PC-3 (cell line): ENCODE measurements at regions not wholly inside any gene's neighbourhood (a gene's known extent, or its start where the extent isn't known, plus 50 kb on each side); places are given as distances from the start of the nearest gene placed in this dataset.

Source experiments
- ATAC-seq: fragments of 200-7000 bp; cut with Tn5 transposase; 2 replicates; pipeline ENCODE4 v1.9.1; 2020; ENCODE audit warnings: mild to moderate bottlenecking, moderate library complexity
- BruUV-seq: library from RNA; stranded (reverse); fragments of 400-500 nt; replicated peaks from 2 replicates; lab custom pipeline; 2021; lab: Mats Ljungman, UMichigan
- CTCF ChIA-PET: fragments of 300-600 bp; sonication (Branson Sonifier 250); formaldehyde crosslinking; loops from one replicate; lab custom pipeline; 2022; ENCODE audit warnings: antibody characterized with exemption; lab: Charles Lee
- POLR2A ChIA-PET: fragments of 300-600 bp; sonication (Branson Sonifier 250); formaldehyde crosslinking; loops from one replicate; lab custom pipeline; 2022; ENCODE audit warnings: antibody characterized with exemption; ENCODE audit not compliant: unreplicated experiment; lab: Charles Lee
- DNase-seq: peaks from one replicate; pipeline ENCODE4 v3.0.0-alpha.2; 2015
- H2AFZ ChIP-seq: fragments of 300-600 bp; sonication (generic); 2 replicates; pipeline ENCODE4 v1.6.0; 2016; ENCODE audit warnings: antibody characterized with exemption, low read length
- H3F3A ChIP-seq: fragments of 300-600 bp; sonication (generic); one replicate; pipeline ENCODE4 v1.6.0; 2017; ENCODE audit warnings: antibody characterized with exemption, low read length, control low read depth, mild to moderate bottlenecking; ENCODE audit not compliant: unreplicated experiment
- H3K27ac ChIP-seq: fragments of 300-600 bp; sonication (generic); 2 replicates; pipeline ENCODE4 v1.5.1; 2016; ENCODE audit warnings: mild to moderate bottlenecking, low read length
- H3K27me3 ChIP-seq: fragments of 300-600 bp; sonication (generic); 2 replicates; pipeline ENCODE4 v1.6.1; 2016; ENCODE audit warnings: low read length, mixed read lengths
- H3K36me3 ChIP-seq: fragments of 300-600 bp; sonication (generic); 2 replicates; pipeline ENCODE4 v1.6.1; 2016; ENCODE audit warnings: low read depth, mixed run types, low read length, mixed read lengths
- H3K4me1 ChIP-seq: fragments of 300-600 bp; sonication (generic); 2 replicates; pipeline ENCODE4 v1.5.1; 2016; ENCODE audit warnings: low read length; ENCODE audit not compliant: insufficient read depth
- H3K4me2 ChIP-seq: fragments of 300-600 bp; sonication (generic); 2 replicates; pipeline ENCODE4 v1.6.0; 2016; ENCODE audit warnings: low read length
- H3K4me3 ChIP-seq: fragments of 300-600 bp; sonication (generic); 2 replicates; pipeline ENCODE4 v1.5.1; 2016; ENCODE audit warnings: mild to moderate bottlenecking, low read length, mixed read lengths
- H3K79me2 ChIP-seq: fragments of 300-600 bp; sonication (generic); 2 replicates; pipeline ENCODE4 v1.6.1; 2017; ENCODE audit warnings: low read length, mixed read lengths
- H3K9ac ChIP-seq: fragments of 300-600 bp; sonication (generic); 2 replicates; pipeline ENCODE4 v1.6.0; 2016; ENCODE audit warnings: mild to moderate bottlenecking, low read length
- H3K9me2 ChIP-seq: fragments of 300-600 bp; sonication (generic); replicated peaks from 2 replicates; pipeline ENCODE4 v1.6.1; 2016; ENCODE audit warnings: mixed run types, low read length, mixed read lengths
- H3K9me3 ChIP-seq: fragments of 300-600 bp; sonication (generic); 2 replicates; pipeline ENCODE4 v1.6.1; 2016; ENCODE audit warnings: low read length, mixed read lengths
- H4K20me1 ChIP-seq: fragments of 300-600 bp; sonication (generic); 2 replicates; pipeline ENCODE4 v1.6.1; 2016; ENCODE audit warnings: low read length, mixed read lengths
- EZH2 ChIP-seq: fragments of 300-600 bp; sonication (generic); IDR thresholded peaks from one replicate; pipeline ENCODE4 v1.6.1; 2017; ENCODE audit warnings: antibody characterized with exemption, mild to moderate bottlenecking, low read length; ENCODE audit not compliant: unreplicated experiment
- EZH2phosphoT487 ChIP-seq: fragments of 300-600 bp; sonication (generic); IDR thresholded peaks from 2 replicates; pipeline ENCODE4 v1.6.1; 2018; ENCODE audit warnings: mild to moderate bottlenecking, antibody characterized with exemption, low read length, borderline replicate concordance
- intact Hi-C: fragments of 100-400 bp; cut with micrococcal nuclease; formaldehyde crosslinking; loops from 2 replicates; pipeline ENCODE4 v1.9.0; 2023
- TF ChIP-seq, protein P1 (sequence below): fragments of 300-600 bp; sonication (generic); conservative IDR thresholded peaks from 2 replicates; pipeline ENCODE4 v1.5.1; 2017; ENCODE audit warnings: antibody characterized with exemption, low read depth, mild to moderate bottlenecking, low read length

DNA sequence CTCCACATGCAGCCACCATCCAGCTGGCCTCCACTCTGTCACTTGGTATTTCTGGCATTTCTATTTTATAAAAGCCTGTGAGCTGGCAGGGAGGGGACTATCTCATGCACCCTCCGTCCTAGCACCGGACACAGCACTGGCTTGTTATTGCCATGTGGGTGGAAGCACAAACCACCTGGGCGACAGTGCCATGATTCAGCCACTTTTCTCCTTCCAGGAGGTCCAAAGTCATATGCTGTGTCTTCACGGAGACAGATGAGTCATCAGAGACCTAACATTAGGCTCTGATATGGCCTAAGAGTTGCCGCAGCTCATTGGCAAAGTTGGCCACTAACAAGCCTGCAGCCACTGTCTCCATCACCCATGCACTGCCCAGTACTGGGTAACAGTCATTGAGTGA lies 1123.0 kb downstream of the VRK1 start:
- TF ChIP-seq EZH2 (no peak), EZH2phosphoT487 (no peak)
- TF ChIP-seq, protein P1, sequence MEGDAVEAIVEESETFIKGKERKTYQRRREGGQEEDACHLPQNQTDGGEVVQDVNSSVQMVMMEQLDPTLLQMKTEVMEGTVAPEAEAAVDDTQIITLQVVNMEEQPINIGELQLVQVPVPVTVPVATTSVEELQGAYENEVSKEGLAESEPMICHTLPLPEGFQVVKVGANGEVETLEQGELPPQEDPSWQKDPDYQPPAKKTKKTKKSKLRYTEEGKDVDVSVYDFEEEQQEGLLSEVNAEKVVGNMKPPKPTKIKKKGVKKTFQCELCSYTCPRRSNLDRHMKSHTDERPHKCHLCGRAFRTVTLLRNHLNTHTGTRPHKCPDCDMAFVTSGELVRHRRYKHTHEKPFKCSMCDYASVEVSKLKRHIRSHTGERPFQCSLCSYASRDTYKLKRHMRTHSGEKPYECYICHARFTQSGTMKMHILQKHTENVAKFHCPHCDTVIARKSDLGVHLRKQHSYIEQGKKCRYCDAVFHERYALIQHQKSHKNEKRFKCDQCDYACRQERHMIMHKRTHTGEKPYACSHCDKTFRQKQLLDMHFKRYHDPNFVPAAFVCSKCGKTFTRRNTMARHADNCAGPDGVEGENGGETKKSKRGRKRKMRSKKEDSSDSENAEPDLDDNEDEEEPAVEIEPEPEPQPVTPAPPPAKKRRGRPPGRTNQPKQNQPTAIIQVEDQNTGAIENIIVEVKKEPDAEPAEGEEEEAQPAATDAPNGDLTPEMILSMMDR: no peak
- intact Hi-C loops: no loop called here
- Histone ChIP-seq H3K27ac (no peak overlapping the region), H3K36me3 (no peaks in the 10 kb centered on the region), H3K27me3 (no peaks in the 10 kb centered on the region), H3F3A (no peaks in the 10 kb centered on the region), H3K4me1 (no peaks in the 10 kb centered on the region), H2AFZ (no peak overlapping the region), H3K79me2 (no peaks in the 10 kb centered on the region), H3K9me3 (no peaks in the 10 kb centered on the region), H3K9ac (no peak overlapping the region), H3K4me3 (no peak overlapping the region), H3K4me2 (no peak overlapping the region), H4K20me1 (no peaks in the 10 kb centered on the region), H3K9me2 (no peaks in the 10 kb centered on the region)
- CTCF ChIA-PET: no interaction called here
- BruUV-seq: no TSS peak
- ATAC-seq (no peak), DNase-seq (no peak)
- POLR2A ChIA-PET: no interaction called here

DNA sequence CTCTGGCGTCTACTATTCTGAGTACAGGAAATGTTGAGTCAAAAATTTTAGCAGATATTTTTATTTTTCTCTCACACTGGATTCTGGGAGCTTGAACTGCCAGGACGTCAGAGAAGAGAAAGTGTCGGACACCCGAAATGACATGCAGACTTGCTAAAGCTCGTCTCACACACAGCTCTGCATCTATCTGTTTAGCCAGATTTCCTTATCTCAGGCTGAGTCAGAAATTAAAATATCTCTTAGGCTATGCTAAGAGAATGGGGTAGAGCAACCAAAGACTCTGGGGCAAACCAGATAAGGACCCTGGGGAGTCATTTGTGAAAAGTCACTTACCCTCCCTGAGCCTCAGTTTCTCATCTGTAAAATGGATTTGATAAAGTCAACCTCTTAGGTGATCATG lies 1124.1 kb downstream of the VRK1 start:
- Histone ChIP-seq H3K4me3 (no peak overlapping the region), H3K4me2 (no peak overlapping the region), H3K36me3 (no peaks in the 10 kb centered on the region), H3K9me2 (no peaks in the 10 kb centered on the region), H3K9me3 (no peaks in the 10 kb centered on the region), H4K20me1 (no peaks in the 10 kb centered on the region), H3K4me1 (no peaks in the 10 kb centered on the region), H2AFZ (no peak overlapping the region), H3K9ac (no peak overlapping the region), H3K27ac (no peak overlapping the region), H3K79me2 (no peaks in the 10 kb centered on the region), H3K27me3 (no peaks in the 10 kb centered on the region), H3F3A (no peaks in the 10 kb centered on the region)
- intact Hi-C loops: no loop called here
- no TSS peak for BruUV-seq
- POLR2A ChIA-PET: interaction anchor here (0.6 kb wide), 1 partner anchor 152 kb away, joined by 3 read pairs; no protein-coding TSS in a partner anchor
- CTCF ChIA-PET: no interaction called here
- no peak for ATAC-seq
- no peak for DNase-seq
- TF ChIP-seq, protein P1: no peak
- TF ChIP-seq EZH2phosphoT487 (no peak), EZH2 (no peak)

DNA sequence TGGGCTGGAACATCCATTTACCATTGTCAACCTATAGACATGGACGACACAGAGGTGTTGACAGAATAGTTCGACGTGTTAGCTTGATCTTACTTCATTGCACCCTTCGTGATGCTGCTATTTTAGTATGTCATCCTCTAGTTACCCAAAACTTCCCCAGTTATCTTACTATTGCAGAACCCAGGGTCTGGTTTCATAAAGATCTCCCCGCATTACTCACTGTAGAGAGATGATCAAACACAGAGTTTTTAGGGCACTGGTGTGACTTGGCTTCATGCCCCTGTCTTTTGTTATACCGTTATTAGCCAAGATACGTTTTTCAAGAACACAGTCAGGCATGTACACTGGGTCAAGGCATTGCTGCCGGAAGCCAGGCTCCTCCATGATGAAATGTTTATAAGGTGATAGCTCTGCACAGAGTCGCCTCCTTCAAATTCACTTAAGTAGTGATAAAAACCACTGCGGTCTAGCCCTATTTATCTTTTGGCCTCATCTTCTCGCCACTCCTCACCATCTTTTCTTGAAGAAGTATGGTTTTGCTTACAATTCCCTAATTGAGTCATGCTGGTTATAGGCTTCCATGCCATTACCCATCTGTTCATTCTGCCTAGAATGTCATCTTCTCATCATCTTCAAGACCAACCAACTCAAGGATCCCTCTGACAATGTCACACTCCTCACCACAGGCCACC lies 1127.9 kb downstream of the VRK1 start:
- no peaks in the 10 kb centered on the region for H3K9me3 ChIP-seq
- no peaks in the 10 kb centered on the region for H4K20me1 ChIP-seq
- no peaks in the 10 kb centered on the region for H3K4me1 ChIP-seq
- H3K9me2 ChIP-seq: no peaks in the 10 kb centered on the region
- H3K4me3 ChIP-seq: no peak overlapping the region
- ChIA-PET CTCF (no interaction called here), POLR2A (no interaction called here)
- no peak for ATAC-seq
- H3K79me2 ChIP-seq: no peaks in the 10 kb centered on the region
- no peak overlapping the region for H3K9ac ChIP-seq
- no TSS peak for BruUV-seq
- H3F3A ChIP-seq: no peaks in the 10 kb centered on the region
- DNase-seq: no peak
- no peak for TF ChIP-seq EZH2
- TF ChIP-seq, protein P1: no peak
- no peak for TF ChIP-seq EZH2phosphoT487
- H3K4me2 ChIP-seq: no peak overlapping the region
- H3K36me3 ChIP-seq: no peaks in the 10 kb centered on the region
- no peak overlapping the region for H3K27ac ChIP-seq
- no peak overlapping the region for H2AFZ ChIP-seq
- H3K27me3 ChIP-seq: peaks cover 7% of the 10 kb centered on the region; the same call in 1 of the 2 replicates
- intact Hi-C loops: no loop called here
